K562 (cell line): ENCODE measurements at regions not wholly inside any gene's neighbourhood (a gene's known extent, or its start where the extent isn't known, plus 50 kb on each side); places are given as distances from the start of the nearest gene placed in this dataset.

Source experiments
- ATAC-seq: fragments of 200-7000 bp; cut with Tn5 transposase; 3 replicates; pipeline ENCODE4 v1.9.1; 2020; ENCODE audit warnings: moderate library complexity
- BruUV-seq: library from RNA; stranded (reverse); fragments of 400-500 nt; replicated peaks from 2 replicates; lab custom pipeline; 2021; lab: Mats Ljungman, UMichigan
- CTCF ChIA-PET: fragments of 300-600 bp; formaldehyde crosslinking; extraction: SDS; loops from one replicate; lab custom pipeline; 2021; ENCODE audit warnings: low intra/inter-chr PET ratio; lab: Yijun Ruan, JAX
- POLR2A ChIA-PET: fragments of 300-600, 350-650 bp; sonication (Branson Sonifier 250); formaldehyde crosslinking; extraction: SDS; loops from one replicate; lab custom pipeline; 2021; ENCODE audit warnings: antibody characterized with exemption, inconsistent platforms; lab: Yijun Ruan, JAX
- DNase-seq, 4 experiments: peaks; one replicate each; pipeline versions ENCODE4 v3.0.0 to v3.0.0-alpha.2; 2011 to 2018; ENCODE audit warnings: low spot score in 3 of 4, mixed read lengths in 3 of 4; ENCODE audit errors: extremely low read depth in 1 of 4
- FAIRE-seq: peaks from 2 replicates; lab custom pipeline; 2011; peaks lifted over from hg19 to GRCh38; lab: Jason Lieb, UNC
- H2AFZ ChIP-seq: 2 replicates; pipeline ENCODE4 v1.6.0; 2011; ENCODE audit warnings: low read depth, low read length, control low read depth, inconsistent platforms
- H3K27ac ChIP-seq: fragments of 200-600 bp; 3 replicates; pipeline ENCODE4 v1.8.0; 2011; ENCODE audit warnings: low read depth, mild to moderate bottlenecking, control low read depth, inconsistent platforms, low read length, moderate library complexity, mixed read lengths; ENCODE audit errors: extremely low read depth
- H3K27me3 ChIP-seq, 2 experiments: fragments of 300-600 bp in 1 of 2; 2 replicates in 1 of 2; 3 replicates in 1 of 2; pipeline versions ENCODE4 v1.6.0 to v1.8.0; 2011; ENCODE audit warnings: inconsistent platforms in 2 of 2, low read length in 2 of 2, mild to moderate bottlenecking in 1 of 2, mixed read lengths in 1 of 2, moderate library complexity in 1 of 2; ENCODE audit not compliant: control insufficient read depth in 2 of 2, insufficient read depth in 2 of 2
- H3K36me3 ChIP-seq: fragments of 300-600 bp; 3 replicates; pipeline ENCODE4 v1.8.0; 2011; ENCODE audit warnings: mild to moderate bottlenecking, low read length, inconsistent platforms; ENCODE audit not compliant: control insufficient read depth, insufficient read depth
- H3K4me1 ChIP-seq, 2 experiments: fragments of 200-600 bp in 1 of 2; replicated peaks in 1 of 2; 2 replicates in 1 of 2; 3 replicates in 1 of 2; pipeline versions ENCODE4 v1.5.1 to v1.8.0; 2011; ENCODE audit warnings: inconsistent platforms in 2 of 2, low read length in 2 of 2, mild to moderate bottlenecking in 1 of 2, mixed read lengths in 1 of 2, moderate library complexity in 1 of 2; ENCODE audit not compliant: control insufficient read depth in 2 of 2, insufficient read depth in 2 of 2
- H3K4me2 ChIP-seq: 2 replicates; pipeline ENCODE4 v1.6.1; 2011; ENCODE audit warnings: low read length, control low read depth, inconsistent platforms, mixed read lengths; ENCODE audit not compliant: insufficient read depth
- H3K4me3 ChIP-seq: fragments of 200-600 bp; sonication (generic), shearing (Covaris generic); 2 replicates; pipeline ENCODE4 v1.5.1; 2016; ENCODE audit warnings: control low read depth, inconsistent platforms
- H3K79me2 ChIP-seq: fragments of 200-600 bp; 3 replicates; pipeline ENCODE4 v1.8.0; 2011; ENCODE audit warnings: low read length, inconsistent platforms; ENCODE audit not compliant: control insufficient read depth, insufficient read depth
- H3K9ac ChIP-seq, 2 experiments: 2 replicates each; pipeline versions ENCODE4 v1.6.0 to v1.6.1; 2011; ENCODE audit warnings: low read depth in 2 of 2, low read length in 2 of 2, control low read depth in 1 of 2, inconsistent platforms in 1 of 2, mild to moderate bottlenecking in 1 of 2, mixed read lengths in 1 of 2; ENCODE audit not compliant: insufficient read depth in 1 of 2
- H3K9me1 ChIP-seq: one replicate; pipeline ENCODE4 v1.6.0; 2011; ENCODE audit warnings: inconsistent platforms, mild to moderate bottlenecking, low read length, moderate library complexity; ENCODE audit not compliant: control insufficient read depth, insufficient read depth
- H3K9me3 ChIP-seq: replicated peaks from 2 replicates; pipeline ENCODE4 v1.5.1; 2011; ENCODE audit warnings: low read depth, low read length, inconsistent platforms; ENCODE audit not compliant: control insufficient read depth, insufficient read depth
- H4K20me1 ChIP-seq: replicated peaks from 2 replicates; pipeline ENCODE4 v1.6.1; 2011; ENCODE audit warnings: low read length, inconsistent platforms, mixed read lengths; ENCODE audit not compliant: control insufficient read depth, insufficient read depth
- CBX2 ChIP-seq: fragments of 200-600 bp; sonication (generic); IDR thresholded peaks from one replicate; pipeline ENCODE4 v1.6.1; 2012; ENCODE audit warnings: mild to moderate bottlenecking, low read length, inconsistent platforms; ENCODE audit not compliant: insufficient read depth, poor library complexity, severe bottlenecking
- CEBPG ChIP-seq, 3 experiments: fragments of 200-800 bp in 1 of 3; sonication (Bioruptor generic) in 1 of 3; sonication (generic) in 1 of 3; formaldehyde crosslinking in 1 of 3; IDR thresholded peaks in 2 of 3; conservative IDR thresholded peaks in 1 of 3; 2 replicates each; pipeline versions ENCODE4 v1.6.1 to v1.8.0; 2016 to 2022; ENCODE audit warnings: missing compliant biosample characterization in 2 of 3, missing genetic modification characterization in 2 of 3, mild to moderate bottlenecking in 1 of 3, missing genetic modification reagents in 1 of 3
- DMBX1 ChIP-seq: fragments of 250-450 bp; sonication (Bioruptor Pico); IDR thresholded peaks from 2 replicates; pipeline ENCODE4 v1.8.0; 2022; ENCODE audit warnings: inconsistent platforms, mild to moderate bottlenecking, moderate library complexity, borderline replicate concordance
- FOXA1 ChIP-seq: fragments of 450-650 bp; IDR thresholded peaks from 2 replicates; pipeline ENCODE4 v1.6.1; 2016; ENCODE audit warnings: mild to moderate bottlenecking, borderline replicate concordance
- FOXJ2 ChIP-seq: fragments of 200-800 bp; sonication (Bioruptor generic); IDR thresholded peaks from 2 replicates; pipeline ENCODE4 v1.6.1; 2016; ENCODE audit warnings: missing genetic modification characterization, missing compliant biosample characterization
- KDM4B ChIP-seq, 2 experiments: fragments of 450-650 bp in 1 of 2; sonication (generic) in 1 of 2; IDR thresholded peaks; 2 replicates each; pipeline ENCODE4 v1.6.1; 2016 to 2017; ENCODE audit warnings: borderline replicate concordance in 2 of 2, antibody characterized with exemption in 1 of 2, low read depth in 1 of 2, mild to moderate bottlenecking in 1 of 2
- MEIS2 ChIP-seq: fragments of 450-650 bp; IDR thresholded peaks from 2 replicates; pipeline ENCODE4 v1.6.1; 2014; ENCODE audit warnings: mild to moderate bottlenecking; ENCODE audit not compliant: partially characterized antibody
- ZNF23 ChIP-seq: fragments of 250-450 bp; sonication (Bioruptor Pico); IDR thresholded peaks from 2 replicates; pipeline ENCODE4 v1.4.0; 2020; ENCODE audit warnings: mild to moderate bottlenecking
- ZNF3 ChIP-seq: fragments of 250-450 bp; sonication (Bioruptor Pico); IDR thresholded peaks from 2 replicates; pipeline ENCODE4 v1.5.0; 2021; ENCODE audit warnings: mild to moderate bottlenecking, moderate library complexity
- WGBS: fragments of 100-300 bp; shearing (Covaris generic); methylation state at CpG from one replicate; pipeline ENCODE4 v1.1.6; 2016; ENCODE audit warnings: low coverage, mixed read lengths; ENCODE audit not compliant: insufficient coverage; ENCODE audit errors: missing lambda C conversion rate; 5-methylcytosine and 5-hydroxymethylcytosine counted together
- in situ Hi-C: fragments of 300-500 bp; cut with MboI; formaldehyde crosslinking; loops from 4 replicates; pipeline ENCODE4 v1.15.0; 2018; ENCODE audit warnings: inconsistent platforms, mixed read lengths
- intact Hi-C: fragments of 100-400 bp; cut with micrococcal nuclease; formaldehyde crosslinking; loops from 2 replicates; pipeline ENCODE4 v1.14.2; 2022
- TF ChIP-seq, protein P1 (sequence below): sonication (generic); formaldehyde crosslinking; IDR thresholded peaks from 2 replicates; pipeline ENCODE4 v1.5.0; 2020; ENCODE audit warnings: missing genetic modification reagents
- TF ChIP-seq, protein P2 (sequence below): fragments of 450-650 bp; IDR thresholded peaks from 2 replicates; pipeline ENCODE4 v1.6.1; 2016; ENCODE audit warnings: mild to moderate bottlenecking
- TF ChIP-seq, protein P3 (sequence below): fragments of 250-450 bp; sonication (Bioruptor Pico); IDR thresholded peaks from 2 replicates; pipeline ENCODE4 v1.4.0; 2020; ENCODE audit warnings: borderline replicate concordance
- TF ChIP-seq, protein P4 (sequence below): fragments of 250-450 bp; sonication (Bioruptor Pico); IDR thresholded peaks from 2 replicates; pipeline ENCODE4 v1.5.0; 2021; ENCODE audit warnings: mild to moderate bottlenecking, borderline replicate concordance

DNA sequence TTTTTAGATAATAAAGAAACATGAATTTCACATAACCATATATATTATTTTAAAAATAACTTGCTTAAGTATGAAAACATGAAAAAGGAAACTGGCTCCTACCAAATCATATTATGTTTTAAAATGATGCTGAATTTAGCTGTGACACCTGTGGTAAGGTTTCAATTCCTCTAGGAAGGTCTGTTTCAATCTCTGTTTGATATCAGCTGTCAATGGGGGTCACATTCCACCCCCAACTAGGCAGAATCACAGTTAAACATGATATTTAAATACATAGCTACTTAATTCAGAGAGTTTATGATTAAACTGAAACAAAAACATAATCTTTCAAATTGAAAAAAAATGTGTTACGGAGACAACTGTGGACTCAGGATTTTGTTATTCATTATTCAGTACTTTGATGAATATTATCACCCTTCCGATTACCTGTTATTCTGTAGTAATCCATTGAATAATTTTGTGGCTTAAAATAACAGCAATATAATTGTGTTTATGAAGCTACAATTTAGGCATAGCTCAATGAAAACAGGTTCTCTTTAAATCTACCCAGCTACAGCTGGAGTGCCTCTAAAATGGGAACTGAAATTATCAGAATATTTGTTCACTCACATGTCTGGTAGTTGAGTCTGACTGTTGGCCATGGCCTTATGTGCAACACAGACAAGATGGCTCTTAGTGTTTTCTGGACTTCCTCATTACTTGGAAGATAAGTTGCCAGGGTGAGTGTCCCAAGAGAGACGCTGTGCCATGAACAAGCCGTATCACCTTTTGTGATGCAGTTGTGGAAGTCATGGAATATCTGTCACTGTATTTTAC lies 244.6 kb upstream of the ANO3 start:
- in situ Hi-C loops, result no loop called here
- no peak overlapping the region for H3K4me2 ChIP-seq
- ATAC-seq, result no peak
- no peaks in the 10 kb centered on the region for H4K20me1 ChIP-seq
- H3K9me3 ChIP-seq, result no peaks in the 10 kb centered on the region
- H3K36me3 ChIP-seq, result no peaks in the 10 kb centered on the region
- H3K27me3 ChIP-seq, result no peaks in the 10 kb centered on the region
- H3K9me1 ChIP-seq, result no peaks in the 10 kb centered on the region
- ChIA-PET POLR2A (no interaction called here), CTCF (no interaction called here)
- intact Hi-C loops, result no loop called here
- WGBS, result 9% methylated on average over 4 of the region's 4 CpGs
- H3K9ac ChIP-seq, result no peak overlapping the region
- FAIRE-seq, result no peak
- DNase-seq, result no peak
- H3K4me3 ChIP-seq, result no peak overlapping the region
- H3K79me2 ChIP-seq, result no peaks in the 10 kb centered on the region
- H3K27ac ChIP-seq, result no peak overlapping the region
- no peaks in the 10 kb centered on the region for H3K4me1 ChIP-seq
- no peak overlapping the region for H2AFZ ChIP-seq
- no TSS peak for BruUV-seq
- TF ChIP-seq FOXJ2 (tag), result no peak
- TF ChIP-seq, protein P1, sequence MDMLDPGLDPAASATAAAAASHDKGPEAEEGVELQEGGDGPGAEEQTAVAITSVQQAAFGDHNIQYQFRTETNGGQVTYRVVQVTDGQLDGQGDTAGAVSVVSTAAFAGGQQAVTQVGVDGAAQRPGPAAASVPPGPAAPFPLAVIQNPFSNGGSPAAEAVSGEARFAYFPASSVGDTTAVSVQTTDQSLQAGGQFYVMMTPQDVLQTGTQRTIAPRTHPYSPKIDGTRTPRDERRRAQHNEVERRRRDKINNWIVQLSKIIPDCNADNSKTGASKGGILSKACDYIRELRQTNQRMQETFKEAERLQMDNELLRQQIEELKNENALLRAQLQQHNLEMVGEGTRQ (CRISPR knock-in tag), result no peak
- TF ChIP-seq, protein P2, sequence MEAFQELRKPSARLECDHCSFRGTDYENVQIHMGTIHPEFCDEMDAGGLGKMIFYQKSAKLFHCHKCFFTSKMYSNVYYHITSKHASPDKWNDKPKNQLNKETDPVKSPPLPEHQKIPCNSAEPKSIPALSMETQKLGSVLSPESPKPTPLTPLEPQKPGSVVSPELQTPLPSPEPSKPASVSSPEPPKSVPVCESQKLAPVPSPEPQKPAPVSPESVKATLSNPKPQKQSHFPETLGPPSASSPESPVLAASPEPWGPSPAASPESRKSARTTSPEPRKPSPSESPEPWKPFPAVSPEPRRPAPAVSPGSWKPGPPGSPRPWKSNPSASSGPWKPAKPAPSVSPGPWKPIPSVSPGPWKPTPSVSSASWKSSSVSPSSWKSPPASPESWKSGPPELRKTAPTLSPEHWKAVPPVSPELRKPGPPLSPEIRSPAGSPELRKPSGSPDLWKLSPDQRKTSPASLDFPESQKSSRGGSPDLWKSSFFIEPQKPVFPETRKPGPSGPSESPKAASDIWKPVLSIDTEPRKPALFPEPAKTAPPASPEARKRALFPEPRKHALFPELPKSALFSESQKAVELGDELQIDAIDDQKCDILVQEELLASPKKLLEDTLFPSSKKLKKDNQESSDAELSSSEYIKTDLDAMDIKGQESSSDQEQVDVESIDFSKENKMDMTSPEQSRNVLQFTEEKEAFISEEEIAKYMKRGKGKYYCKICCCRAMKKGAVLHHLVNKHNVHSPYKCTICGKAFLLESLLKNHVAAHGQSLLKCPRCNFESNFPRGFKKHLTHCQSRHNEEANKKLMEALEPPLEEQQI, result no peak
- TF ChIP-seq, protein P3, sequence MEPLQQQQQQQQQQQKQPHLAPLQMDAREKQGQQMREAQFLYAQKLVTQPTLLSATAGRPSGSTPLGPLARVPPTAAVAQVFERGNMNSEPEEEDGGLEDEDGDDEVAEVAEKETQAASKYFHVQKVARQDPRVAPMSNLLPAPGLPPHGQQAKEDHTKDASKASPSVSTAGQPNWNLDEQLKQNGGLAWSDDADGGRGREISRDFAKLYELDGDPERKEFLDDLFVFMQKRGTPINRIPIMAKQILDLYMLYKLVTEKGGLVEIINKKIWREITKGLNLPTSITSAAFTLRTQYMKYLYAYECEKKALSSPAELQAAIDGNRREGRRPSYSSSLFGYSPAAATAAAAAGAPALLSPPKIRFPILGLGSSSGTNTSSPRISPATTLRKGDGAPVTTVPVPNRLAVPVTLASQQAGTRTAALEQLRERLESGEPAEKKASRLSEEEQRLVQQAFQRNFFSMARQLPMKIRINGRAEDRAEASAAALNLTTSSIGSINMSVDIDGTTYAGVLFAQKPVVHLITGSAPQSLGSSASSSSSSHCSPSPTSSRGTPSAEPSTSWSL, result no peak
- TF ChIP-seq ZNF23, result no peak
- TF ChIP-seq, protein P4, sequence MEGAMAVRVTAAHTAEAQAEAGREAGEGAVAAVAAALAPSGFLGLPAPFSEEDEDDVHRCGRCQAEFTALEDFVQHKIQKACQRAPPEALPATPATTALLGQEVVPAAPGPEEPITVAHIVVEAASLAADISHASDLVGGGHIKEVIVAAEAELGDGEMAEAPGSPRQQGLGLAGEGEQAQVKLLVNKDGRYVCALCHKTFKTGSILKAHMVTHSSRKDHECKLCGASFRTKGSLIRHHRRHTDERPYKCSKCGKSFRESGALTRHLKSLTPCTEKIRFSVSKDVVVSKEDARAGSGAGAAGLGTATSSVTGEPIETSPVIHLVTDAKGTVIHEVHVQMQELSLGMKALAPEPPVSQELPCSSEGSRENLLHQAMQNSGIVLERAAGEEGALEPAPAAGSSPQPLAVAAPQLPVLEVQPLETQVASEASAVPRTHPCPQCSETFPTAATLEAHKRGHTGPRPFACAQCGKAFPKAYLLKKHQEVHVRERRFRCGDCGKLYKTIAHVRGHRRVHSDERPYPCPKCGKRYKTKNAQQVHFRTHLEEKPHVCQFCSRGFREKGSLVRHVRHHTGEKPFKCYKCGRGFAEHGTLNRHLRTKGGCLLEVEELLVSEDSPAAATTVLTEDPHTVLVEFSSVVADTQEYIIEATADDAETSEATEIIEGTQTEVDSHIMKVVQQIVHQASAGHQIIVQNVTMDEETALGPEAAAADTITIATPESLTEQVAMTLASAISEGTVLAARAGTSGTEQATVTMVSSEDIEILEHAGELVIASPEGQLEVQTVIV, result no peak
- no peak for TF ChIP-seq CEBPG (CRISPR knock-in tag; IDR thresholded peaks at IDR 0.05)
- no peak for TF ChIP-seq CEBPG (tag; conservative IDR thresholded peaks at IDR 0.05 in 1 of 2, IDR thresholded peaks at IDR 0.05 in 1 of 2)
- no peak for TF ChIP-seq DMBX1 (CRISPR knock-in tag)
- TF ChIP-seq ZNF3, result no peak
- no peak for TF ChIP-seq MEIS2
- TF ChIP-seq FOXA1, result no peak
- no peak for TF ChIP-seq KDM4B (IDR thresholded peaks at IDR 0.05; ENCODE audit: borderline replicate concordance in 2 of 2, low read depth in 1 of 2)
- no peak for TF ChIP-seq CBX2
